Fibroblast of mammary gland (primary cell): ENCODE measurements at regions not wholly inside any gene's neighbourhood (a gene's known extent, or its start where the extent isn't known, plus 50 kb on each side); places are given as distances from the start of the nearest gene placed in this dataset.
"Not testable (repeated sequence)": the region's sequence is repeated elsewhere in the genome, so short reads cannot be mapped to it uniquely, and the experiment has no call there.

ENCODE experiments used
- DNase-seq: peaks from one replicate; pipeline ENCODE4 v3.0.0-alpha.2; 2010; ENCODE audit warnings: low read depth
- H3K4me3 ChIP-seq: 2 replicates; pipeline ENCODE4 v1.5.1; 2011; ENCODE audit warnings: low read depth, mild to moderate bottlenecking, low read length, moderate library complexity; ENCODE audit not compliant: control insufficient read depth
- CTCF ChIP-seq: conservative IDR thresholded peaks from 2 replicates; pipeline ENCODE4 v1.5.1; 2011; ENCODE audit warnings: low read depth, low read length, inconsistent platforms; ENCODE audit not compliant: control insufficient read depth, insufficient read depth

DNA sequence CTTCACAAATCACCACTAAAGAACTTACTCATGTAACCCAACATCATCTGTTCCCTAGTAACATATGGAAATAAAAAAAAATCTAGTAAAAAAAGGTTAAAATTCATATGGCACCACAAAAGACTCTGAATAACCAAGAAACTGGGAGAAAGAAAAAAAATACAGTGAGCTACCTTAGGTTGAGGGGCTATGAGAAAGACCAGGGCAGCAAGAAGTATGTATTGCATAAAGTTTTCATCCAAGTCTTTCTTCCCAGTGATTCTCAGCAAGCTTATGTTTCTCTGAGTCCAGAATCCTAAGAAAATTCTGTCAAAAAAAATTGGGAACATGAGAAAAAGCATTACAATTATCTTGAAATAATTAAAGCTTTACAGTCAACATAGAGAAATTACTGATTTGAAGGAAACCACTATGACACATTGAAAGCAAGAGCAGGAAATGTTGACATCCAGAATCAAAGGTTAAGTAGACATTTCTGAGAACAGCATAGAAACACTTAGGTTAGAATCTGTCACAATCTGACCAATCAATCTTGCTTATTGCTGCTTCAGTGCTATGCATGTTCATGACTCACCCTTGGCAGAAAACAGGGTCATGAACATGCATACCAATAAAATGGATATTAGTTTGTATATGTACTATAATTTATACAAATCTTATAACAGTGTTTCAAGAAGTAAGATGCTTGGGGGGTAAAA lies 494.0 kb upstream of the POT1 start:
- DNase-seq = peak; percentile 59
- TF ChIP-seq CTCF = no peak

GRCh38 chr7:125421407-125421806 lies 491.8 kb upstream of the POT1 start:
- DNase-seq, H3K4me3 ChIP-seq: not testable (repeated sequence)

More for the DNA sequence above, 494.0 kb upstream of the POT1 start:
- H3K4me3 ChIP-seq = no peak overlapping the region

- no peak for TF ChIP-seq CTCF
- no peak for DNase-seq
- H3K4me3 ChIP-seq = no peak overlapping the region
Observed at GRCh38 chr7:125412890-125413665, 483.5 kb upstream of the POT1 start.

DNA sequence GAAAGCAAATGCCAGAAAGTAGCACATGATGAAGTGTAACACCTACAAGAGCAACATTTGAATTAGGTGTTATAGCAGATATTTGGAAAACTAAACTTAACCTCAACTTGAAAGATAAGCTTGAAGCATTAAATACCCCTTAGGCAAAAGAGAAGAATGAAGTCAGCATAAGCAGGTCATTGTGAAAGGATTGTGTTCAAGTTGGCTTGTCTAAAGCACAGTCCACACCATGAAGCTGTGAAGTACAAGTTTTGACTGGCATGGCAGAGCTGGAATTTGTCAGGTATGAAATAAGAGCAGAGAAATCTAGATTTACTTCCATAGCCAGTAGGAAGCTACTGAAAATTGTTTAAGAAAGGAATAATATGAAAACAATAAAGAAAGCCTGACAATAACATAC lies 480.3 kb upstream of the POT1 start:
- no peak for TF ChIP-seq CTCF

DNA sequence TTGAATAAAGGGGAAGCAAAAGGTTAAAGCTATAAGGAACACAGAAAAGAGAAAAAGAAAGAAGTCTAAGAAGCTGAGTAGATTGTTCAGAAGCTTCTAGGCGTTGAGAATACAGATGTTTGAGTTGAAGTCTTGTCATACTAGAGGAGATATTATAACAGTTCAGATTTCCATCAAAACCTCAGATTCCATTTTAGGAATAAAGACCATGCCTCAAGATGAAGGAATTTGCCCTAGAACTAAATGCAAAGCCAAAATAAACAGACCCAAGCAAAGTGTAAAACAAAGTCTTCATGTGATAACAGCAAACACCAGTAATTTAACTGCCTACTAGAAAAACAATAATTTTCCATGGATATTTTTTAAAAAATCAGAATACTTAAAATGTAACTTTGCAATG lies 476.5 kb upstream of the POT1 start:
- no peak for TF ChIP-seq CTCF
- H3K4me3 ChIP-seq = no peak overlapping the region
- no peak for DNase-seq

More for the DNA sequence above, 480.3 kb upstream of the POT1 start:
- H3K4me3 ChIP-seq = no peak overlapping the region
- no peak for DNase-seq

DNA sequence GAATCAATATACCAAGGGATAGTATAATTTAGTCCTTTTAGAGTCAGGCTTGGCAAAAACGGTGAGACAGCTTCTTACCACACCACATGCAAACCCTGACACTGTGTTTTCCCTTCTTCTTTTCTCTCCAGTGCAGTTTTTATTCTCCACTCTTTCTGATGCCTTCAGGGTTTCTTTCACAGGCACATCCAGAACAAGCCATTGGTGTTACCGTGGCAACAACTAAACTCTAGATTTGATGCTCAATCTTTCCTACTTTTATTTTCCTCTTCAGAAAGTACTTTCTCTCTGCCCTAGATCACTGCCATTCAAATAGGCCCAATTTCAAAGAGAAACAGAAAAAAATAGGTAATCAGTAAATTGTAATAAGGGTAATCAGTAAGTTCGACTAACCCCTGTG lies 469.8 kb upstream of the POT1 start:
- DNase-seq = no peak
- TF ChIP-seq CTCF = no peak
- H3K4me3 ChIP-seq = no peak overlapping the region

- DNase-seq = no peak
- no peak for TF ChIP-seq CTCF
- no peak overlapping the region for H3K4me3 ChIP-seq
Observed at GRCh38 chr7:125396466-125397151, 467.0 kb upstream of the POT1 start.
